DMS153 treated with DMSO at 0.1 percent for 48 hours (cell line): ENCODE measurements at regions not wholly inside any gene's neighbourhood (a gene's known extent, or its start where the extent isn't known, plus 50 kb on each side); places are given as distances from the start of the nearest gene placed in this dataset.
"Not testable (repeated sequence)": the region's sequence is repeated elsewhere in the genome, so short reads cannot be mapped to it uniquely, and the experiment has no call there.

Source experiments
- DNase-seq: peaks from one replicate; lab custom pipeline; 2025; ENCODE audit not compliant: unreplicated experiment; lab: John Stamatoyannopoulos, UW

GRCh38 chr5:152607401-152608160, 202.5 kb upstream of the NMUR2 start:
- DNase-seq = no peak

GRCh38 chr5:152608458-152608857, 203.4 kb upstream of the NMUR2 start:
- DNase-seq = no peak

GRCh38 chr5:152619756-152620155, 214.7 kb upstream of the NMUR2 start:
- DNase-seq = no peak

GRCh38 chr5:152622628-152623027, 217.5 kb upstream of the NMUR2 start:
- no peak for DNase-seq

GRCh38 chr5:152623951-152624350, 218.9 kb upstream of the NMUR2 start:
- no peak for DNase-seq

- no peak for DNase-seq
Measured at GRCh38 chr5:152625696-152626095, 220.6 kb upstream of the NMUR2 start.

- DNase-seq = no peak
Measured at GRCh38 chr5:152631221-152631620, 226.1 kb upstream of the NMUR2 start.

- DNase-seq = no peak
Measured at GRCh38 chr5:152632360-152632759, 227.3 kb upstream of the NMUR2 start.

- DNase-seq = no peak
Measured at GRCh38 chr5:152634586-152634985, 229.5 kb upstream of the NMUR2 start.

- no peak for DNase-seq
Measured at GRCh38 chr5:152638996-152639552, 234.0 kb upstream of the NMUR2 start.

GRCh38 chr5:152641970-152642805, 237.1 kb upstream of the NMUR2 start:
- DNase-seq = no peak

- no peak for DNase-seq
Measured at GRCh38 chr5:152642880-152643279, 237.8 kb upstream of the NMUR2 start.

- DNase-seq = no peak
Measured at GRCh38 chr5:152644029-152644728, 239.1 kb upstream of the NMUR2 start.

- no peak for DNase-seq
Measured at GRCh38 chr5:152649609-152650008, 244.5 kb upstream of the NMUR2 start.

- no peak for DNase-seq
Measured at GRCh38 chr5:152650413-152650812, 245.3 kb upstream of the NMUR2 start.

- not testable (repeated sequence) for DNase-seq
Measured at GRCh38 chr5:152659470-152659869, 254.4 kb upstream of the NMUR2 start.

- DNase-seq = no peak
Measured at GRCh38 chr5:152673601-152674000, 268.5 kb upstream of the NMUR2 start.

GRCh38 chr5:152674403-152674802, 269.3 kb upstream of the NMUR2 start:
- no peak for DNase-seq

GRCh38 chr5:152676196-152676595, 271.1 kb upstream of the NMUR2 start:
- DNase-seq = no peak

GRCh38 chr5:152683205-152683604, 278.1 kb upstream of the NMUR2 start:
- DNase-seq = no peak

- no peak for DNase-seq
Measured at GRCh38 chr5:152686931-152687330, 281.9 kb upstream of the NMUR2 start.
